Limb (tissue), 2 donors: ENCODE measurements at regions not wholly inside any gene's neighbourhood (a gene's known extent, or its start where the extent isn't known, plus 50 kb on each side); places are given as distances from the start of the nearest gene placed in this dataset.
"Not testable (repeated sequence)": the region's sequence is repeated elsewhere in the genome, so short reads cannot be mapped to it uniquely, and the experiment has no call there.

Source experiments
- DNase-seq, 2 donors: peaks; one replicate each; pipeline ENCODE4 v3.0.0-alpha.2; 2016; ENCODE audit errors: extremely low spot score in 2 of 2

DNA sequence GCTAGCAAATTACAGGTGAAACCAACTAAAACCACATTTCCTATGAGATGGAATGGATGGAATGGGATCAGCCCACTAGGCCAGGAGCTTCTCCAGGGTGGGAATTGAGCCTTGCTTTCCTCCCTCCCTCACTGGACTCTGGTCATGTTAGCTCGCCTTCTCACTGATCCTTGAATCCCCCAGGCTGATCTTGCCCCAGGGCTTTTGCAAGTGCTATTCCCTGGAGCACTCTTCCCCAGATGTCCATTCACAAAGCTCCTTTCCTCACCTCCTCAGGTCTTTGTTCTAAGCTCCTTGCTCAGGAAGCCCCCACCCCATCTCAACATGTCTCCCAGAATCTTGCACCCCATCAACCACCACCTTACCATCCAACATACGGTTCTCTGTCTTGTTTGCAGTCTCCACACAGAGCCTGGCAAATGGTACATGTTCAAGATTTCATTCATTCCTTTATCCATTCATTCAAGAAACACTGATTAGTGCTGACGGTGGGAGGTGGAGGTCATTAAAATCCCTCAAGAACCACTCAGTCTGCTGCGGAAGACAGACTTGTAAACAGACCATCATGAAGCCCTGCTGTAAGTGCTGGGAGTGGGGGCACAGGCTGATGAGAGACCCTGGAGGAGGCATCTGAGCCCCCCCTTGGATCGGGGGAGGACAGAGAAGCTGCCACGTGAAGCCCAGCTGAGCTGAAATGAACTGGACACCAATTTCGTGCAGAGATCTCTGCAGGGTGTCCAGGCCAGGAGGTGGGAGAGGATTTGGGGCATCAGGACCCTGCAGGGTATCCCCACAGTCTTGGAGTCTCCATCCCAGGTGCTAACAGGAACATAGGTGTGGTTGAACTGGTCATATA, 141.7 kb downstream of the BARX1 start:
- no peak for DNase-seq

DNA sequence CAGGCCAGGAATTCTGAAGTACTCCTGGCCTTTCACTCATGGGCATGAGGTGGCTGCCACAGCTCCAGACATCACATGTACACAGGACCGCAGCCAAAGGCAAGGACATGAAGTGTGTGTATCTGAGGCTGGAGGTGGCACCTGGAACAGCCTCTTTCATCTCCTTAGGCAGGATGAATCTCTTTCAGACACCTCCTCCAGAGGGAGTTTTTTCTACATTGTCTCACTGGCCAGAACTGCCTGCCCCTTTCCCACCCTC, 142.8 kb downstream of the BARX1 start:
- no peak for DNase-seq

DNA sequence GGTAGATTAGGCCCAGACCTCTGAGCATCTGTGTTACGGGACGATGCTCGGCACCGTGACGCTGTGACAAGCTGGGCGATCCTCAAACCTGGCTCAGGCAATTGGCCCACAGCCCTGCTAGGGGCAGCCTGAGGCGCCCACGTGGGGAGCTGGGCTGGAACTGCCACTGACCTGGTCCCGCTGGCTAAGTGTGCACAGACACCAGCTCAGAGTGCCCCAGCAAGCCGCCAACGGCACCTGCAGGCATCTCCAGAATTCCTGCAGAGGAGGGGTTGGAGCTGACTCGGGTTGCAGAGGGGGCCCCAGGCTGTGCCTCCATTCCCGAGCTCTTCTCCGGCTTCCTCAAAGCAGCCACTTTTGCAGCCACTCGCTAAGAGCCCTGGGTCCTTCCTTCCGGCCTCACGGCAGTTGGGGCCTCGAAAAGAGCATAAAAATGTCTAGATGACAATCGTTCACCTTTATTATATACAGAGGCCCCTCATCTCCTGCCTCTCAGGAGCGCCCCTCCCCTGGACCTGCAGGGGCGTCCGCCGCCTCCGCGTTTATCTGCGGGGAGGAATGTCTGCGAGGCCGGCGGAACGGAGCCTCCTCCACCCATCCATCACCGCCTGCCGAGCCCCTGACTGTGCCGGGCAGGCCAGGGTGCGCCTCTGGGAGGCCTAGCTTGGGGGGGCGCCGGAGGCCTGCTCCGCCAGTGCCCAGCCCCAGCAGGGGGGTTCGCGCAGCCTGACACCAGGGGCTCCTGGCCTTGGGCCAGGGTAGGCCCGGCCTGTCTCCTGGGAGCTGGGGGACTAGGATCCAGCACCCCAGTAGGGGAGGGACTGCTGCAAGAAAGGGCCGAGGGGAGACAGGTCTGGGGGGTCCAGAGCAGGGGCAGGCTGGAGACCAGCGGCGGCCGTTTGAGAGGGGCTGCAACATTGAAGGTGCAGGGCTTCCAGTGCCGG, 144.9 kb downstream of the BARX1 start:
- DNase-seq = no peak

DNA sequence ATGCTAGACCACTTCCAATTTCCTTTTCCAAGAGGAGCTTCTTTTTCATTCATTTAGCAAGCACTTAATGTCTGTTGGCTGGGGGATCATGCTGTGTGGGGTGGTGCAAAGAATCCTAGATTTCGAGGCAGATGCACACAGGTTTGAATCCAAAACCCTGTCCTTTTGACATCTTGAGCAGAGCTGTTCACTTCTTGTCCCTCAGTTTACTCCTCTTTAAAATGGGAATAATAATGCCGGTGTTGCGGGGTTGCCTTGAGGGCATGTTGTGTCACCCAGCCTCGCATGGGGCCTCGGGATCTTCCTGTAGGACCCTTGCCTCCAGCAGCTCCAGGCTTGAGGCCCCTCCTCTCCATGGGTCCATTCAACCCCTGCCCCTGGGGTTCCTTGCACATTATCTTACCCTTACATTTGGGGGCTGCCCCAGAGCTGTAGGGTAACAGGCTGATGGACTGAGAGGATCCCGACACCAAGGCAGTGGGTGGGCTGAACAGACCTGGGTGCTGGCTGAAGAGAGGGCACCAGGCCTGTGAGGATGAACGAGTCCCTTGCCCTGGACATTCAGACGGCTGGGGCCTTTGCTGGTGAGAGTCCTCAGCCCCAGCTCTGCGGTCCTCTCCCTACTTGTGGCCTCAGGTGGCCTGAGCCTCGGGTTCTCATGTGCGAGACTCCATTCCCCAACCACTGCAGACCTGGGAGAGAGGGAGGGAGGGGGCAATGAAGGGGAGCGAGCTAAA, 145.8 kb downstream of the BARX1 start:
- DNase-seq = no peak

DNA sequence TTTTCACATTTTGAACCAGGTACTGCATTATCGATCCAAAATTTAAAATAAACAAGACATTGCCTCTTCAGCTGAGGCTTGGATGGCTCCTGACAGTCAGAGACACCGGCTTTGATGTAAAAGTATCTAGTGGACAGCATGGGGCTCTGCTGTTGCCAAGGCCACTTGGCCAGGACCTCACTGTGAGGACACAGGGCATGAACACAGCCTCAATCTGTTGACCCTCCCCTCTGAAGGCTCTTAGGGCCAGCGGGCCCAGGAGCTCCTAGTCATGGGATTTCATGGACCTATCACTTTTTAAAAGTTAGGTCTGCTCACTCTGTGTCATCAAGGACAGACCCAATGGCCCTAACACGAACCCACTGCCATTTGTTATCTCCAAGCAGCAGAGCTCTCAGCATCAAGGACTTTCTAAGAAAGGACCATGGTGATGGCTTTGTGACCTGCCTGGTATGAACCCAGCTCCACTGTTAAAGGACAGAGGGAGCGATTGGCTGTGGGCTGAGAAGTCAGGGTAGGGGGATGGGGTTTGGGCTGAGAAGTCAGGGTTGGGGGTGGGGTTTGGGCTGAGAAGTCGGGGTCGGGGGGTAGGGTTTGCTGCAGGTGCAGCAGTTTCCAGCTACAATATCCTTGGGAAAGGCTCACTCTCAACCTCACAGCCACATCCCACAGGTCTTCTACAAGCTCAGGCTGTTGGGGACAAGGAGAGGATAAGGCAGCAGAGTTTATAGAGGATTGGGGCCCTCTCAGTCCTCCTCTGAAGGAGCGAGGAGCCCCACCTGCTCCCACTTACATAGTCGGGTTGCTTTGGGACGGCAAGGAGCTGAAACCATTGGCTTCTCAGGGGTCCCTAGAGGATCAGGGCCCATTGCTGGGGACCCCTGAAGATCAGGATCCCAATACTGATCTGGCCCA, 146.8 kb downstream of the BARX1 start:
- DNase-seq = no peak

DNA sequence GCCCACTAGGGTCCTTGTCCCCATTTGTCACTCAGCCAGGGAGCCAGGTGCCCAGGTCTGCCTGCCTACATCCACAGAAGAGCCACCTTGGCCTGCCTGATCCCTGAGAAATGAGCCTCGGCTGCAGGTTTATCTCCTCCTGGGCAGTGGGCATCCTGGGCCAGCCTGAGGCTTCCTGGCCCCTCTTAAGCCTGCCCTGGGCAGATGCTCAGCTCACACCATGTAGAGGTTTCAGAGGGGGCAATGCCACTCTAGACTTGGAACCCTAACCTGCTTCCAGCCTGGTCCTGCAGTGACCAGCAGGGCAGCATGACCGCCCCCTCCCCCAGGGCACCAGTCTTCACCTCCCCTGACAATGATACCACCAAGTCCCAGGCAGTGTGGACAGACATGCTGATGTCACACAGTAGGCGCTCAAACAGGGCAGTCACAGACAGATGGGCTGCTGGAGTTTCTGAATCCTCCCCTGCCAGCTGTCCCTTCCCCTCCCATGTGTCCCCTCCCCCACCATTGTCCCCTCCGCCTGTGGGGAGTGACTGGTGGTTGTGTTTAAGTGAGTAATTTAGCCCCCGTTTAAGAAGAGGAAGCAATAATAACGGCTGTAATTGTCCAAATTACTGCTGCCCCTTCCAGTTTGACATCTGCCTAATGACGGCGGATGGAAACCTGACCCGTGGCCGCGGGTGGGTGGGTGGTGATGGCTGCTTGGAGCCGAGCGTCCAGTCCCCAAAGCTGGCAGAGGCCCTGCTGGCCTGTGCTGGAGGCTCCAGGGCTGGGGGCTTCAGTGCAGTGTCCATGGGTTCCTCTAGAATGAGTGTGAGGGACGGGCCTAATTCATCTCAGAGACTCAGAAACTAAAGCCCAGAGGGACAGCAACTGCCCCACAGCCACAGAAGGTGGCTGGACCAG, 147.7 kb downstream of the BARX1 start:
- no peak for DNase-seq

DNA sequence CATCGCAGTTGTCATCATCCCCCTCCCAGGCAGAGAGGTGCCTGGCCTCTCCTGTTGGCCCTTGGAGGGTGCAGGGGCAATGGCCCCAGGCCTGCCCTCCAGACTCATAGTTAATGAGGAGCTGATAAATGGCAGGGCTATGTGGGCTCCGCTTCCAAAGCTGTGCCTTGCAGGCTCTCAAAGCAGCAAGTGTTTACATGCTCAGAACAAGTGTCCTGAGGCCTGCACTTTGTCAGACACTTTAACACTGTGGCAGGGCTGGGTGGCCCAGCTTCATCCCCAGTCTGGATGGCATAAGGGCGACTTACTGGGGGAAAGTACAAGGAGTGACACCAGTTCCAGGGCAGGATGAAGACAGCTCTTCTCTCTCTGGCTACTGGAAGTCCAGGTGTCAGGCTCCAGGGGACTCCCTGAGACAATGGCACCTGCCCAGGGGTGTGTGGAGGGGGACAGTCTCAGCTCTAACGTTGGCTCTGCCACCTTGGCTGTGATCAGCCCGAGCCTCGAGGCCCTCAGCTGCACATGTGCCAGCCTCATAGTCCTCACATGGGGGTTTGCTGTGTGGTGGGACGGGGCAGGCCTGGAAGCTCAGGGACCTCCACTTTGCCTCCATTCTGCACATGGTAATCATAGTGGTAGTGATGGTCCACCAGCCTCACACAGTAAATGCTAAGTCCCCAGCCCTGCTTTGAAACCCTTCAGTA, 153.4 kb downstream of the BARX1 start:
- DNase-seq = no peak

DNA sequence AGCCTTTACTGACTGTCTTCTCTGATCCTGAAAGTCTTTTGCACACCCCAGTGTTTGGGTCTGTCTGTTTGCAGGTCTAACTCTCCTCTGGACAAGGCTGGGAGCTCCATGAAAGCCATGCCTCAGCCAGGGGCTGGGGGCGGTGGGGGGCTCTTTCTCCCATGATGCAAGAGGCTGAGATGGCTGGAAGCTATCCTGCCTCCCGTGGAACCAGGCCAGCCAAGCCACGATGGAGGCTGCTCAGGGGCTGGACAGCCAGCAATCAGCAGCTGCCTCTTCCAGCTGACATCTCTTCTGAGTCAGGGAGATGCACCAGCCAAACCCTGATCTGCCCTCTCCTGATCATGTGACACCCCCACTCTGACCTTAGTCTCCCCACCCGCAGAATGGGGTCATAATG, 154.0 kb downstream of the BARX1 start:
- no peak for DNase-seq

DNA sequence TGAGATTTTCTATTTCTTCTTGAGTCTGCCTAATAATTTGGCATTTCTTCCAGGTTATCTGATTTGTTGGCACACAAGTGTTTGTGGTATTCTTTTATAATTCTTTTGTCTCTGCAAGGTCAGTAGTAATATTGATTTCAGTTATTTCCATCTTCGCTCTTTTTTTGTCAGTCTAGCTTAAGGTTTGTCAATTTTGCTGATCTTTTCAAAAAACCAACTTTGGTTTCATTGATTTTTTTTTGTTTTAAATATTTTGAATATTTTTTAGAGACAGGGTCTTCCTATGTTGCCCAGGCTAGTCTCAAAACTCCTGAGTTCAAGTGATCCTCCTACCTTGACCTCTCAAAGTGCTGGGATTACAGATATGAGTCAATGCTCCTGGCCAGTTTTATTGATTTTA, 162.8 kb downstream of the BARX1 start:
- no peak for DNase-seq

DNA sequence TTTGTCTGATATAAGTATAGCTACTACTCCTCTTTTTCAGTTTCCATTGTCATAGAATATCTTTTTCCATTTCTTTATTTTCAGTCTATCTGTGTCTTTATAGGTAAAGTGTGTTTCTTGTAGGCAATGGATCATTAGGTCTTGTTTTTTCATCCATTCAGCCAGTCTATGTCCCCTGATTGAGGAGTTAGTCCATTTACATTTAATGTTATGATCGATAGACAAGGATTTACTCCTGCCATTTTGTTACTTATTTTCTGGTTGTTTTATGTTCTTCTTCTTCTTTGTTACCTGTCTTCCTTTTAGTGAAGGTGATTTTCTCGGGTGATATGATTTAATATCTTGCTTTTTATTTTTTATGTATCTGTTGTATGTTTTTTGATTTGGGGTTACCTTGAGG, 169.0 kb downstream of the BARX1 start:
- no peak for DNase-seq

DNA sequence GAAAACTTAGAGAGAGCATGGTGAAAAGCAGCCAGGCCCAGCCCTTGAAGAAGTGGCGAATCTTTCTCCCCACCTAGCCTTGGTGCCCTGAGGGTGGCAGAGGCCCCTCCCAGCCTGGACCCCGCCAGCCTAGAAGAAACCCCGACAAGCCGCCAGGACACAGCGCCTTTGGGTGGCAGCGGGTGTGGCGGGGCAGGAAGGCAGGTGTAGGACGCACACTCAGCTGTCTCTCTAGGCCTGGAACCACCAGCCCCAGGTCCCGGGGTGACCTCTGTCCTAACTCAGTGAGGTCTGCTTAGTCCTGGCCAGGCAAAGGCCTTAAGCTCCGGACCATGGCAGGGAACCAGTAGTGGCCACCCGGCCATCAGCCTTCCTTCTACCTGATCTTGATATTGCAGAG, 178.3 kb downstream of the BARX1 start:
- DNase-seq = no peak

DNA sequence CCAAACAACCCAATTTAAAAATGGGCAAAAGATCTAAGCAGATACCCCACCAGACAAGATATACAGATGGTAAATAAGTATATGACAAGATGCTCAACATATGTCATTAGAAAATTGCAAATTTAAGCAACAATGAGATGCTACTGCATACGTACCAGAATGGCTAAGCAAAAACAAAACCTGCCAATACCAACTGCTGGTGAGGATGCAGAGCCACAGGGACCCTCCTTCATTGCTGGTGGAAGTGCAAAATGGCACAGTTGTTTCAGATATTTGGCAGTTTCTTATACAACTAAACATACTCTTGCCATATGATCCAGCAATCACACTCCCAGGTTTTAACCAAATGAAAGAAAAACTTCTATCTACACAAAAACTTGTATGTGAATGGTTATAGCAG, 178.9 kb downstream of the BARX1 start:
- DNase-seq = no peak

DNA sequence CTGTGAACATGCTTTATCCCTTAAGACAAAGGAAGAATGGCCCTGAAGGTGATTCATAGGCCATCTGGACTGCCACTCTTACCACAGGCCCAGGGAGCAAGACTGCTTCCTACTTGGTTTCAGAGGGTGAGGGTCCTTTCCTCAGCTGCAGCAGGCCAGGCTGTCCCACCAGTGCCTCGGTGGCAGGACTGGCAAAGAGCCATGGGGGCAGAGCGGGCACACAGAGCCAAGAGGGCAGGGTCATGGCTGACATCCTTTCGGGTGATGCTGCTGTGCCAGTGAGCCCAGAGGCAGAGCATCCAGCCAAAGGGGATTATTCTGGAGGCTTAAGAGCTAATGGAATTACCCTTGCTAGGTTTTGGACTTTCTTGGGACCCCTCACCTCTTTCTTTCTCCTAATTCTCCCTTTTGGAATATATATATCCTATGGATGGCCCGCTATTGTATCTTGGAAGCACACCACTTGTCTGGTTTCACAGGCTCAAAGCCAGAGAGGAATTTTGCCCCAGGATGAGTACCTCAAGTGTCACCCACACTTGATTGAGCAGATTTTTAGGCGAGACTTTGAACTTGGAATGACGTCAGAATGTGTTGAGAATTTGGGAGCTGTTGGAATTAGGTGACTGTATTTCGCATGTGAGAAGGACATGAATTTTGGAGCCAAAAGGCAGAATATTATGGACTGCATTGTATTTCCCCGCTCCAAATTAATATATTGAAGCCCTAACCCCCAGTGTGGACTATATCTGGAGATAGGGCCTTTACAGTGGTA, 180.6 kb downstream of the BARX1 start:
- no peak for DNase-seq

DNA sequence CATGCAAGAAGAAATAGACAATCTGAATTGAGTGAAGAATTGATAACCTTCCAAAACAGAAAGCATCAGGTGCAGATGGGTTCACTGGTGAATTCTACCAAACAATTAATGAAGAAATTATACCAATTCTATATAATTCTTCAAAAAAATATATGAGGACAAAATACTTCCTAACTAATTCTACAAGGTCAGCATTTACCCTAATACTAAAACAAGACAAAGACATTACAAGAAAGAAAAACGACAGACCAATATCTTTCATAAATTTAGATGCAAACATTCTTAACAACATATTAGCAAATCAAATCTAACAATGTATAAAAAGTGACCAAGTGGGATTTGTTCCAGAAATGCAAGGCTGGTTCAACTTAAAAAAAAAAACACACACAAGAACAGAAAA, 183.9 kb downstream of the BARX1 start:
- no peak for DNase-seq

DNA sequence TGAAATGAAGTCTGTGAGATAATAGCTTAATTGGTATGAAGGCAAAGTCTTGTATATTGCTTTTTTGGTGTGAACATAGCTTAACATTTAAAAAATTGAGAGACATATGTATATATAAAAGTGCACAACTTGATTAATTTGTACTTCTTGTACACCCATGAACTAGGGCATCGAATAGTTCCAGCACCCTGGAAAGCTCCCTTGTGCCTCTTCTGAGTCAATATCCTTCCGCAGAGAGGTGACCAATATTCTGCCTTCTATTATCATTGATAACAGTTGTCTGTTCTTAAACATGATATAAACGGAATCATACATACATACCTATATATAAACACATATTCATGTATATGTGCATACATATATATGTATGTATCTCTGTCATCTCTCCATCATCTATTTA, 185.4 kb downstream of the PHF2 start:
- no peak for DNase-seq

DNA sequence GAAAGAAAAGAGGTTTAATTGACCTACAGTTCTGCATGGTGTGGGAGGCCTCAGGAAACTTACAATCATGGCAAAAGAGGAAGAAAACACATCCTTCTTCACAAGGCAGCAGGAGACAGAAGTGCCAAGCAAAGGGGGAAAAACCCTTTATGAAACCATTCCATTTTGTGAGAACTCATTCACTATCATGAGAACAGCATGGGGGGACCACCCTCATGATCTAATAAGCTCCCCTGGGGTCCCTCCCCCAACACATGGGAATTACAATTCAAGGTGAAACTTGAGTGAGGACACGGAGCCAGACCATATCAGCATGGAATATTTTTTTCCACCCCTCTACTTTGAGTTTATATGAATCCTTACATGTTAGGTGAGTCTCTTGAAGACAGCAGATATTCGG, 173.7 kb downstream of the PHF2 start:
- DNase-seq = no peak

DNA sequence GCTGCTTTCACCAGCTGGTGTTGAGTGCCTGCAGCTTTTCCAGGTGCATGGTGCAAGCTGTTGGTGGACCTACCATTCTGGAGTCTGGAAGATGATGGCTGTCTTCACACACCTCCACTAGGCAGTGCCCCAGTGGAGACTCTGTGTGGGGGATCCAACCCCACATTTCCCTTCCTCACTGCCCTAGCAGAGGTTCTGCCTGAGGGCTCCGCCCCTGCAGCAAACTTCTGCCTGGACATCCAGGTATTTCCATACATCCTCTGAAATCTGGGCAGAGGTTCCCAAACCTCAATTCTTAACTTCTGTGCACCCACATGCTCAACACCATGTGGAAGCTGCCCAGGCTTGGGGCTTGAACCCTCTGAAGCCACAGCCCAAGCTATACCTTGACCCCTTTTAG, 172.4 kb downstream of the PHF2 start:
- DNase-seq = not testable (repeated sequence)

DNA sequence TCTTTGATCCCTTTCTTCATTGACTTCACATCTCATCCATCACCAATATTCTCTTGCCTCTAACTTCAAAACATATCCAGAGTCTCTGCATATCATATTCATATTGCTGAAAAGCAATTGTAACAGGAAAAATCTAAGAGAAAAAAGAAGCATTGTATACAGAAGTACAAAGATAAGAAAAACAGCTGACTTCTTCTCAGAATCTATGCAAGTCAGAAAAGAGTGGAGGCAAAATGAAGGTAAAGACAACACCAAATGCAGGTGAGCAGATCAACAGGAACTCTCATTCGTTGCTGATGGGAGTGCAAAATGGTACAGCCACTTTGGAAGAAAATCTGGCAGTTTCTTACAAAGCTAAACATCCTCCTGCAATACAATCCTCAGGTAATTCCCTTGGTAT, 155.6 kb downstream of the PHF2 start:
- no peak for DNase-seq

DNA sequence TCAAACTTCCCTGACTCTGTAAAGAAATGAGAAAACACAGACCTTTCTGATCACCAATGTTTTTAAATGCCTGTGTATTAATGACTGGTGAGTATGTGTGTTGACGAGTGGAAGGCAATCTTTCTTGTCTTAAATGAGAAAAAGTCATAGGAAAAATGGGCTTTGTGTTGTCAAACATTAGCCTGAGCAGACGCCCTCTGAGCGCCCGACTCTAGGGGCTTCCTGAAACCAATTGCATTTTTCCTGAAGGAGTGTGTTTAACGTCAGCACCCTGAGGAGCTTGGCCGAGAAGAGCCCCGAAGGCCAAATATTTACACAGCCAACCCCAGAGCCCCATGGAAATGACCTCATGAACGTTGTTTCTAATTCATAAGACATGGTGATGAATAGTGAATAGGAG, 154.3 kb downstream of the PHF2 start:
- DNase-seq = no peak
